A549 (cell line): ENCODE measurements at regions not wholly inside any gene's neighbourhood (a gene's known extent, or its start where the extent isn't known, plus 50 kb on each side); places are given as distances from the start of the nearest gene placed in this dataset.

Experiments used
- TF ChIP-seq, protein P1 (sequence below): IDR thresholded peaks from 2 replicates; pipeline ENCODE4 v1.6.1; 2012
- TF ChIP-seq, protein P2 (sequence below): fragments of >200 bp; sonication (Bioruptor Twin); formaldehyde crosslinking; IDR thresholded peaks from 3 replicates; pipeline ENCODE4 v1.5.1; 2016
- TF ChIP-seq, protein P3 (sequence below): fragments of 200-600 bp; sonication (generic); IDR thresholded peaks from 2 replicates; pipeline ENCODE4 v1.6.1; 2016; ENCODE audit warnings: antibody characterized with exemption, mild to moderate bottlenecking, moderate library complexity

DNA sequence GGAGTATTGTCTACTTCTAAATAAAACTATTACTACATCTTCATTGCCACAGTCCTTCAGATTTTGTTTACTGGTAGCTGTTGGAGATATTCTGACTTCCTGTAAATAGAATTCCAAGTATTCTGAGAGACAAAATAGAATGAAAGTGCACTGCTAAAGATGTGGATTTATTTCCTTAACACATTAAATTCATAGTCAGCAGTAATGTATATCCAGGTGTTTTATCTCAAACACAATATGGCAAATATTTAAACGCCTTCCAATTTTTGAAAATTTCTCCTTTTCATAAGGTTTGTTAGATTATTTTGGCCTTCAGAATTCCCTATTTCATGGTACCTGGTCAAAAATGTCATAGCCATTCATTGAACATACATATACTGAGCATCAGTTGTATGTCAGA is 84.3 kb upstream of the MEI4 start:
- TF ChIP-seq, protein P1, sequence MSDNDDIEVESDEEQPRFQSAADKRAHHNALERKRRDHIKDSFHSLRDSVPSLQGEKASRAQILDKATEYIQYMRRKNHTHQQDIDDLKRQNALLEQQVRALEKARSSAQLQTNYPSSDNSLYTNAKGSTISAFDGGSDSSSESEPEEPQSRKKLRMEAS: no peak
- TF ChIP-seq, protein P2, sequence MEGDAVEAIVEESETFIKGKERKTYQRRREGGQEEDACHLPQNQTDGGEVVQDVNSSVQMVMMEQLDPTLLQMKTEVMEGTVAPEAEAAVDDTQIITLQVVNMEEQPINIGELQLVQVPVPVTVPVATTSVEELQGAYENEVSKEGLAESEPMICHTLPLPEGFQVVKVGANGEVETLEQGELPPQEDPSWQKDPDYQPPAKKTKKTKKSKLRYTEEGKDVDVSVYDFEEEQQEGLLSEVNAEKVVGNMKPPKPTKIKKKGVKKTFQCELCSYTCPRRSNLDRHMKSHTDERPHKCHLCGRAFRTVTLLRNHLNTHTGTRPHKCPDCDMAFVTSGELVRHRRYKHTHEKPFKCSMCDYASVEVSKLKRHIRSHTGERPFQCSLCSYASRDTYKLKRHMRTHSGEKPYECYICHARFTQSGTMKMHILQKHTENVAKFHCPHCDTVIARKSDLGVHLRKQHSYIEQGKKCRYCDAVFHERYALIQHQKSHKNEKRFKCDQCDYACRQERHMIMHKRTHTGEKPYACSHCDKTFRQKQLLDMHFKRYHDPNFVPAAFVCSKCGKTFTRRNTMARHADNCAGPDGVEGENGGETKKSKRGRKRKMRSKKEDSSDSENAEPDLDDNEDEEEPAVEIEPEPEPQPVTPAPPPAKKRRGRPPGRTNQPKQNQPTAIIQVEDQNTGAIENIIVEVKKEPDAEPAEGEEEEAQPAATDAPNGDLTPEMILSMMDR: no peak
- TF ChIP-seq, protein P3, sequence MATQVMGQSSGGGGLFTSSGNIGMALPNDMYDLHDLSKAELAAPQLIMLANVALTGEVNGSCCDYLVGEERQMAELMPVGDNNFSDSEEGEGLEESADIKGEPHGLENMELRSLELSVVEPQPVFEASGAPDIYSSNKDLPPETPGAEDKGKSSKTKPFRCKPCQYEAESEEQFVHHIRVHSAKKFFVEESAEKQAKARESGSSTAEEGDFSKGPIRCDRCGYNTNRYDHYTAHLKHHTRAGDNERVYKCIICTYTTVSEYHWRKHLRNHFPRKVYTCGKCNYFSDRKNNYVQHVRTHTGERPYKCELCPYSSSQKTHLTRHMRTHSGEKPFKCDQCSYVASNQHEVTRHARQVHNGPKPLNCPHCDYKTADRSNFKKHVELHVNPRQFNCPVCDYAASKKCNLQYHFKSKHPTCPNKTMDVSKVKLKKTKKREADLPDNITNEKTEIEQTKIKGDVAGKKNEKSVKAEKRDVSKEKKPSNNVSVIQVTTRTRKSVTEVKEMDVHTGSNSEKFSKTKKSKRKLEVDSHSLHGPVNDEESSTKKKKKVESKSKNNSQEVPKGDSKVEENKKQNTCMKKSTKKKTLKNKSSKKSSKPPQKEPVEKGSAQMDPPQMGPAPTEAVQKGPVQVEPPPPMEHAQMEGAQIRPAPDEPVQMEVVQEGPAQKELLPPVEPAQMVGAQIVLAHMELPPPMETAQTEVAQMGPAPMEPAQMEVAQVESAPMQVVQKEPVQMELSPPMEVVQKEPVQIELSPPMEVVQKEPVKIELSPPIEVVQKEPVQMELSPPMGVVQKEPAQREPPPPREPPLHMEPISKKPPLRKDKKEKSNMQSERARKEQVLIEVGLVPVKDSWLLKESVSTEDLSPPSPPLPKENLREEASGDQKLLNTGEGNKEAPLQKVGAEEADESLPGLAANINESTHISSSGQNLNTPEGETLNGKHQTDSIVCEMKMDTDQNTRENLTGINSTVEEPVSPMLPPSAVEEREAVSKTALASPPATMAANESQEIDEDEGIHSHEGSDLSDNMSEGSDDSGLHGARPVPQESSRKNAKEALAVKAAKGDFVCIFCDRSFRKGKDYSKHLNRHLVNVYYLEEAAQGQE: no peak
